HEK293 (cell line): ENCODE measurements at regions not wholly inside any gene's neighbourhood (a gene's known extent, or its start where the extent isn't known, plus 50 kb on each side); places are given as distances from the start of the nearest gene placed in this dataset.

Experiments used
- HOXA7 ChIP-seq: sonication (generic); formaldehyde crosslinking; IDR thresholded peaks from 2 replicates; pipeline ENCODE4 v1.8.1; 2022; ENCODE audit warnings: missing genetic modification reagents, borderline replicate concordance
- YY1 ChIP-seq: fragments of 450-650 bp; formaldehyde crosslinking; IDR thresholded peaks from 2 replicates; pipeline ENCODE4 v1.5.1; 2018; ENCODE audit warnings: missing biosample characterization, missing genetic modification characterization
- ZFP69B ChIP-seq: fragments of 450-650 bp; formaldehyde crosslinking; IDR thresholded peaks from 2 replicates; pipeline ENCODE4 v1.5.1; 2016; ENCODE audit warnings: missing biosample characterization, missing genetic modification characterization
- ZNF114 ChIP-seq: fragments of 450-650 bp; formaldehyde crosslinking; IDR thresholded peaks from 2 replicates; pipeline ENCODE4 v1.5.0; 2017; ENCODE audit warnings: missing biosample characterization, missing genetic modification characterization
- ZNF596 ChIP-seq: fragments of 450-650 bp; IDR thresholded peaks from 2 replicates; pipeline ENCODE4 v1.5.0; 2018; ENCODE audit warnings: missing biosample characterization, mild to moderate bottlenecking, missing genetic modification characterization, moderate library complexity
- ZNF670 ChIP-seq: fragments of 450-650 bp; formaldehyde crosslinking; IDR thresholded peaks from 2 replicates; pipeline ENCODE4 v1.5.1; 2016; ENCODE audit warnings: missing biosample characterization, missing genetic modification characterization, low read depth
- ZNF76 ChIP-seq: fragments of 450-650 bp; formaldehyde crosslinking; IDR thresholded peaks from 2 replicates; pipeline ENCODE4; 2016; ENCODE audit warnings: low read depth, missing biosample characterization, missing genetic modification characterization, borderline replicate concordance
- ZNF777 ChIP-seq: fragments of 450-650 bp; formaldehyde crosslinking; IDR thresholded peaks from 2 replicates; pipeline ENCODE4 v1.5.1; 2017; ENCODE audit warnings: missing biosample characterization, missing genetic modification characterization, borderline replicate concordance
- TF ChIP-seq, protein P1 (sequence below): fragments of 450-650 bp; formaldehyde crosslinking; IDR thresholded peaks from 2 replicates; pipeline ENCODE4 v1.5.1; 2016; ENCODE audit warnings: missing biosample characterization, missing genetic modification characterization

DNA sequence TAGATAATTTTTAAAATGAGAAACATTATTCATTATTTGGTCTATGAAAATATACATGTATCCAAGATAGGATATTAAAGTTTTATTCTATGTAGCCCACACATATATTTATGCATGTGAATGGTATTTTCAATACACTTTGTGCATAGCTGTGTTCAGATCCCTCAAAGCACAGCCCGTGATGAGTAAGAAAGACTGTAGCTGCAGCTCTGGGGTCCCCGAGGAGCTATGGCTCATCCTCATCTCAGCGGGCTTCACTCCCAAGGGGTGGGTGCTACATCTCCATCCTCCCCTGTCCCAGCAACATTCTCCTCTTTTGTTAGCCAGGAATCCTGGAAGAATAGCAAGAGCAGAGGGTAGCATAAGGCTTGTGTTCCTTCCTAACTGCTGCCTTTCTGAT lies 130.8 kb downstream of the SAMD5 start:
- no peak for TF ChIP-seq ZNF596 (tag by site-specific recombination)
- TF ChIP-seq ZNF670 (tag by site-specific recombination), result no peak
- TF ChIP-seq ZFP69B (tag by site-specific recombination), result no peak
- TF ChIP-seq, protein P1, sequence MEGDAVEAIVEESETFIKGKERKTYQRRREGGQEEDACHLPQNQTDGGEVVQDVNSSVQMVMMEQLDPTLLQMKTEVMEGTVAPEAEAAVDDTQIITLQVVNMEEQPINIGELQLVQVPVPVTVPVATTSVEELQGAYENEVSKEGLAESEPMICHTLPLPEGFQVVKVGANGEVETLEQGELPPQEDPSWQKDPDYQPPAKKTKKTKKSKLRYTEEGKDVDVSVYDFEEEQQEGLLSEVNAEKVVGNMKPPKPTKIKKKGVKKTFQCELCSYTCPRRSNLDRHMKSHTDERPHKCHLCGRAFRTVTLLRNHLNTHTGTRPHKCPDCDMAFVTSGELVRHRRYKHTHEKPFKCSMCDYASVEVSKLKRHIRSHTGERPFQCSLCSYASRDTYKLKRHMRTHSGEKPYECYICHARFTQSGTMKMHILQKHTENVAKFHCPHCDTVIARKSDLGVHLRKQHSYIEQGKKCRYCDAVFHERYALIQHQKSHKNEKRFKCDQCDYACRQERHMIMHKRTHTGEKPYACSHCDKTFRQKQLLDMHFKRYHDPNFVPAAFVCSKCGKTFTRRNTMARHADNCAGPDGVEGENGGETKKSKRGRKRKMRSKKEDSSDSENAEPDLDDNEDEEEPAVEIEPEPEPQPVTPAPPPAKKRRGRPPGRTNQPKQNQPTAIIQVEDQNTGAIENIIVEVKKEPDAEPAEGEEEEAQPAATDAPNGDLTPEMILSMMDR (tag by site-specific recombination), result no peak
- no peak for TF ChIP-seq ZNF114 (tag by site-specific recombination)
- TF ChIP-seq YY1 (tag by site-specific recombination), result no peak
- TF ChIP-seq ZNF76, result no peak
- TF ChIP-seq ZNF777 (tag by site-specific recombination), result no peak
- TF ChIP-seq HOXA7, result no peak
